ENCODE measurements at regions not wholly inside any gene's neighbourhood (a gene's known extent, or its start where the extent isn't known, plus 50 kb on each side); places are given as distances from the start of the nearest gene placed in this dataset.

GRCh38 chr11:116224889-116225200 lies 547.9 kb downstream of the BUD13 start:
- Histone ChIP-seq H3K27ac (ENCODE audit: low read length) (no peak overlapping the region), H3K4me2 (ENCODE audit: low read length) (no peak overlapping the region), H3K4me1 (ENCODE audit: low read length) (no peaks in the 10 kb centered on the region), H3K27me3 (ENCODE audit: low read depth, low read length) (peaks cover 6% of the 10 kb centered on the region), H4K20me1 (ENCODE audit: insufficient read depth, low read length) (no peaks in the 10 kb centered on the region), H2AFZ (ENCODE audit: low read depth, low read length) (no peak overlapping the region), H3K4me3 (ENCODE audit: low read length) (no peak overlapping the region), H3K9me3 (ENCODE audit: insufficient read depth, low read length) (no peaks in the 10 kb centered on the region), H3K36me3 (replicated peaks; ENCODE audit: low read depth, low read length) (no peaks in the 10 kb centered on the region), H3K79me2 (ENCODE audit: low read length) (no peaks in the 10 kb centered on the region), H3K9ac (ENCODE audit: low read length) (no peak overlapping the region)
- TF ChIP-seq CTCF (IDR thresholded peaks at IDR 0.05; ENCODE audit: low read depth, low read length) (no peak), EZH2phosphoT487 (IDR thresholded peaks at IDR 0.05; ENCODE audit: low read depth) (no peak)

- no peaks in the 10 kb centered on the region for H3K4me1 ChIP-seq (ENCODE audit: low read length)
- H3K79me2 ChIP-seq (ENCODE audit: low read length): no peaks in the 10 kb centered on the region
- no peaks in the 10 kb centered on the region for H3K36me3 ChIP-seq (replicated peaks; ENCODE audit: low read depth, low read length)
- H3K9me3 ChIP-seq (ENCODE audit: insufficient read depth, low read length): no peaks in the 10 kb centered on the region
- TF ChIP-seq CTCF (IDR thresholded peaks at IDR 0.05; ENCODE audit: low read depth, low read length): peak; percentile 80
- TF ChIP-seq EZH2phosphoT487 (IDR thresholded peaks at IDR 0.05; ENCODE audit: low read depth): no peak
- no peaks in the 10 kb centered on the region for H4K20me1 ChIP-seq (ENCODE audit: insufficient read depth, low read length)
- H3K4me2 ChIP-seq (ENCODE audit: low read length): no peak overlapping the region
- peaks cover 6% of the 10 kb centered on the region for H3K27me3 ChIP-seq (ENCODE audit: low read depth, low read length)
- no peak overlapping the region for H3K4me3 ChIP-seq (ENCODE audit: low read length)
- H2AFZ ChIP-seq (ENCODE audit: low read depth, low read length): no peak overlapping the region
- no peak overlapping the region for H3K27ac ChIP-seq (ENCODE audit: low read length)
- no peak overlapping the region for H3K9ac ChIP-seq (ENCODE audit: low read length)
Measured at GRCh38 chr11:116224154-116224888, 548.5 kb downstream of the BUD13 start.

GRCh38 chr11:116221351-116221750 lies 551.4 kb downstream of the BUD13 start:
- Histone ChIP-seq H4K20me1 (ENCODE audit: insufficient read depth, low read length) (no peaks in the 10 kb centered on the region), H3K36me3 (replicated peaks; ENCODE audit: low read depth, low read length) (no peaks in the 10 kb centered on the region), H3K4me1 (ENCODE audit: low read length) (no peaks in the 10 kb centered on the region), H3K27ac (ENCODE audit: low read length) (no peak overlapping the region), H3K79me2 (ENCODE audit: low read length) (no peaks in the 10 kb centered on the region), H3K9ac (ENCODE audit: low read length) (no peak overlapping the region), H3K9me3 (ENCODE audit: insufficient read depth, low read length) (no peaks in the 10 kb centered on the region), H3K27me3 (ENCODE audit: low read depth, low read length) (0 out of 2 replicates have a peak, but pooled peaks cover 4% of the 10 kb centered on the region), H2AFZ (ENCODE audit: low read depth, low read length) (no peak overlapping the region), H3K4me2 (ENCODE audit: low read length) (no peak overlapping the region), H3K4me3 (ENCODE audit: low read length) (no peak overlapping the region)
- TF ChIP-seq CTCF (IDR thresholded peaks at IDR 0.05; ENCODE audit: low read depth, low read length) (no peak), EZH2phosphoT487 (IDR thresholded peaks at IDR 0.05; ENCODE audit: low read depth) (no peak)

GRCh38 chr11:116219171-116219635 lies 553.6 kb downstream of the BUD13 start:
- Histone ChIP-seq H3K9ac (ENCODE audit: low read length) (no peak overlapping the region), H4K20me1 (ENCODE audit: insufficient read depth, low read length) (no peaks in the 10 kb centered on the region), H3K4me2 (ENCODE audit: low read length) (no peak overlapping the region), H3K79me2 (ENCODE audit: low read length) (no peaks in the 10 kb centered on the region), H3K36me3 (replicated peaks; ENCODE audit: low read depth, low read length) (no peaks in the 10 kb centered on the region), H3K27me3 (ENCODE audit: low read depth, low read length) (0 out of 2 replicates have a peak, but pooled peaks cover 4% of the 10 kb centered on the region), H3K27ac (ENCODE audit: low read length) (no peak overlapping the region), H3K4me1 (ENCODE audit: low read length) (no peaks in the 10 kb centered on the region), H2AFZ (ENCODE audit: low read depth, low read length) (no peak overlapping the region), H3K9me3 (ENCODE audit: insufficient read depth, low read length) (no peaks in the 10 kb centered on the region), H3K4me3 (ENCODE audit: low read length) (no peak overlapping the region)
- TF ChIP-seq EZH2phosphoT487 (IDR thresholded peaks at IDR 0.05; ENCODE audit: low read depth): no peak
- no peak for TF ChIP-seq CTCF (IDR thresholded peaks at IDR 0.05; ENCODE audit: low read depth, low read length)

Measured in OCI-LY3 (cell line).